GM23248 (cell line): ENCODE measurements at regions not wholly inside any gene's neighbourhood (a gene's known extent, or its start where the extent isn't known, plus 50 kb on each side); places are given as distances from the start of the nearest gene placed in this dataset.

Experiments used
- EZH2 ChIP-seq: fragments of 200-600 bp; sonication (generic); IDR thresholded peaks from 2 replicates; pipeline ENCODE4 v1.6.1; 2018; ENCODE audit warnings: antibody characterized with exemption, mild to moderate bottlenecking; ENCODE audit not compliant: insufficient read depth, poor library complexity, severe bottlenecking
- EZH2phosphoT487 ChIP-seq: fragments of 200-600 bp; sonication (generic); IDR thresholded peaks from 2 replicates; pipeline ENCODE4 v1.6.1; 2018; ENCODE audit warnings: antibody characterized with exemption, moderate library complexity, mild to moderate bottlenecking, low read depth; ENCODE audit not compliant: insufficient read depth

GRCh38 chr1:29641921-29642320, 405.6 kb downstream of the PTPRU start:
- no peak for TF ChIP-seq EZH2
- no peak for TF ChIP-seq EZH2phosphoT487
